ENCODE measurements at regions not wholly inside any gene's neighbourhood (a gene's known extent, or its start where the extent isn't known, plus 50 kb on each side); places are given as distances from the start of the nearest gene placed in this dataset.
"Not testable (repeated sequence)": the region's sequence is repeated elsewhere in the genome, so short reads cannot be mapped to it uniquely, and the experiment has no call there.

DNA sequence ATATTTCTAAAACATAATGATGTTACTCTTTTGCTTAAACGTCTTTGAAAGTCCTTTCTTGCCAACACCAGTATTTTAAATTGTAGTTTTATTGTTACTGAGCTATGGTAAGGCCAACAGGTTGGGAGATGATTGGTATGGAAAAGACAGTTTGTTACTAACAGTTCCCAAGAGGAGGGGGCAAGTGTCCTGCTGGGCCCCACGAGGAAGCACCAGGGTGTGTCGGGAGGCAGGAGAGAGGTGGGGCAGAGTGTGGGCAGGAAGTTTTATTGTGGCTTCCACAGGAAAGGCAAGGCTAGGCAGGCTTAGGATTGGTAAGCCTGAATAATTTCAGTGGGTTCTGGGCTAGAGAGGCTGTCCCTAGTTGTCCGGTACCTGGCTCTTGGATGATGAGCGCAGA, 134.3 kb downstream of the SOCS6 start:
- no peak for DNase-seq (ENCODE audit: low read depth in 2 of 2)

DNA sequence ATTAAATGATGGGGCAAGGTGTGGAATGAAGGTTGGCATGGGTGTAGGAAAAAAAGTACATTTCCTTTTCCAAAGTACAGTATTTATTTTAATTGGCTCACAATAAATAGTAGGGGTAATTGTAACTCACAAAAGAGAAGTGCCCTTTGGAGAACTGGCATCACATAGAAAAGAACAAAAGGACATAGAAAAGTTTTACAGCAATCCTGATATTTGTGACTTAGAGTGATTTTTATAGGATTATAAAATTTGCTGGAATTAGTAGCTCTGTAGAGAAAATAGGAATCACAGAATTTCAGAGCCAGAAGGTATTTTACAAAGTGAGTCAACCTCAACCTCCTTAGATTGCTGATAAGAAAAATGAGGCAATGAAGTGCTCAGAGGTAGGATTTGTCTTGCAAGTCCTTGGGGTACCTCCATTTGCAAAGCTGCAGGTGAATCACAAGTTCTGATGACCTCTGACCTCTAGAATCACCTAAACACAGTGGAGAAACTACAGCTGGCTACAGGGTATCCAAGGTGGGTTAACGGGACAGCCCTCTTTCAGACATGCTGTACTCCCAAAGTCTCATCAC, 133.6 kb downstream of the SOCS6 start:
- no peak for DNase-seq (ENCODE audit: low read depth in 2 of 2)

DNA sequence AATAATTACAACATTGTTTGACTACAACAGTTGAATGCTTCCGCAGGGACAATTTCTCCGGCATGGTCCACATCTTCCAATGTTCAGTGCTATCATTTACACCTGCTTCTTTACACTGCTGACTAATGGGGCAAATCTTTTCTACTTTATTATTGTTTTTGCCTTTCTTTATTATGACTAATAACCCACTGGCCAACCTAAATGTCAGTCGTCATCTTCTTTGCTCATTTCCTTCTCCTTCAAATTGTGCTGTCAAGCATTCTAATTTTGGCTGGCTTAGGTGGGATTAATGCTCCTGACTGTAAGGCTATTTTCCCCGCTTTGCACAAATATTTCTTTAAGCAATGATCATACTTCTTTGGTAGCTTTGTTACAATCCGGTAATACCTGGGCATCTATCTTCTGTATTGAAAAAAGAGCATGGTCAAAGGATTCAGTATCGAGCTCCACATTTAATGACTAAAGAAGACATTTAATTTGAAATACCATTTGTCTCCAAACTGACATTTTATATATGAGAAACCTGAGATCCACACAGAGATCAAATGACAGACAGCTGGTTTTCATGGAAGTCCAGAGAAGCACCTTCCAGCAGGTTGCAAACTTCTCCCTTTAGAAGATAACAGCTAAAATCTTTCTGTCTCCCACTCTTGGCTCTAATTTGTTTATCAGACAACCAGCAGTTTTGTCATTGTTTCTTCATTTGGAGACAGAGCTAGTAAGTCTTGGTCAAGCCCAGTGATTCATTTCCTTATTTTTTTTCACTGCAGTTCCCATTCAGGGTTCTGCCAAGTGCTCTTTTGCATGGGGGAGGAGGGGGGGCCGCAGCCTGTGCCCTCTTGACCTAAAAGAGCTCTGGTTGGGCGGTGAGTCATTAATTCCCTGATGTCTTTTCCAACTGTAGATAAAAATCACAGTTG, 132.9 kb downstream of the SOCS6 start:
- no peak for DNase-seq (ENCODE audit: low read depth in 2 of 2)

- no peak for DNase-seq (ENCODE audit: low read depth in 2 of 2)
These were observed 131.5 kb downstream of the SOCS6 start for GRCh38 chr18:70420146-70420898.

GRCh38 chr18:70419526-70419925, 130.7 kb downstream of the SOCS6 start:
- no peak for DNase-seq (ENCODE audit: low read depth in 2 of 2)

GRCh38 chr18:70418546-70419311, 129.9 kb downstream of the SOCS6 start:
- DNase-seq (ENCODE audit: low read depth in 2 of 2): no peak

- DNase-seq (ENCODE audit: low read depth in 2 of 2): no peak
These were observed 129.0 kb downstream of the SOCS6 start for GRCh38 chr18:70417847-70418246.

DNA sequence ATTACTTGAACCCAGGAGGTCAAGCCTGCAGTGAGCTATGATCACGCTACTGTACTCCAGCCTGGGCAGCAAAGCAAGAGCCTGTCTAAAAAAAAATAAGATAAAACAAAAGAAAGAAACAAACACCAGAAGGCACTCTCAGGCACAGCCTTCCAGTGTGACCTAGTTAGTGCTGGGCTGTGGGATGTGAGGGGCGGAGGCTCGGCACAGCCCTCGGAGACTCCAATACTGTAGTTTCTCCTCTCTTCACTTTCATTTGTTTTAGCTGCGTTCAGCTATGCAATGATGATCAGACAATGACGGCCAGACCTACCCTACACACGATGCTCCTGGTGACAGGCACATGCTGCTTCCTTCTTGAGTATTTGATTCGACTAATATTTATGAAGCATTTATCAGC, 127.7 kb downstream of the SOCS6 start:
- DNase-seq (ENCODE audit: low read depth in 2 of 2): no peak

- no peak for DNase-seq (ENCODE audit: low read depth in 2 of 2)
These were observed 127.1 kb downstream of the SOCS6 start for GRCh38 chr18:70415823-70416488.

GRCh38 chr18:70414315-70414900, 125.6 kb downstream of the SOCS6 start:
- DNase-seq (ENCODE audit: low read depth in 2 of 2): no peak

DNA sequence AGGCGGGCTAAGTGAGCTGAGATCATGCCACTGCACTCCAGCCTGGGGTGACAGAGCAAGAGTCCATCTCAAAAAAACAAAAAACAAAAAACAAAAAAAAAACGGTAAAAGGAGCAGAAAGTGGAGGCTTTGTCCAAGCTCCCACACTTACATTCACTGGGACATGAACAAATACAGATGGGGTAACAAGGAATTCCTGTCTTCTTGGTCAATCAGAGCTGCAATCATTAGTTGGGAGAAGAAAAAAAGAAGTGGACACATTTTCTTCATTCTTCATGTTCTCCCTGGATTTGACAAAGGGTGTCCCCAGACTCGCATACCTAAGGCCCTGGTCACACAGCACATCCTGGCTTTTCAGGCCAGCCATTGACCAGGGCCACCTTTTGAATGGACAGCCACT, 124.6 kb downstream of the SOCS6 start:
- no peak for DNase-seq (ENCODE audit: low read depth in 2 of 2)

DNA sequence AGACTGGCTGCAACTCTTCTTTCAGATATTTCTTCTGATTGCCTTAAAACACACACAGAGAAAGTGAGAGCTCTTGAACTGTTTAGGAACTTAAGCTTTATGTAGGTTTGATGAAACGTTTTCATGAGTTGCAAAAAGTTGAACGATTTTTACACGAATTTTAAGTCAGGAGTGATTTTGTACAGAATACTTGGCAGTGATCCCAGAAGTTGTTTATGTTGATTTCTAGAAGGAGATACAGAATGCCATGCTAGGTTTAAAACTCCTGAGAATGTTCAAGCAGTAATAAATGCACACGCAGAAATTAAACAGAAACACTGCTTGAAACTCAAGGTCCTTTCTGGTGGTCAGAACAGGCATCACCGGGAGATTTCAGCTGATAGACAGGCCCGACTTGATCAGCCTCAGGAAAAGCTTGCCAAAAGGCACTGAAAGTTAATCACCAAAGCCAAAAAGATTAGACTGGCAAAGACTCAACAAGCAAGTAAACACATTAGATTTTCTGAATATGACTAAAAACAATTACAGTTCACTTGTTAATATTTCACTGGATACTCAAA, 123.1 kb downstream of the SOCS6 start:
- no peak for DNase-seq (ENCODE audit: low read depth in 2 of 2)

GRCh38 chr18:70411307-70411706, 122.5 kb downstream of the SOCS6 start:
- no peak for DNase-seq (ENCODE audit: low read depth in 2 of 2)

DNA sequence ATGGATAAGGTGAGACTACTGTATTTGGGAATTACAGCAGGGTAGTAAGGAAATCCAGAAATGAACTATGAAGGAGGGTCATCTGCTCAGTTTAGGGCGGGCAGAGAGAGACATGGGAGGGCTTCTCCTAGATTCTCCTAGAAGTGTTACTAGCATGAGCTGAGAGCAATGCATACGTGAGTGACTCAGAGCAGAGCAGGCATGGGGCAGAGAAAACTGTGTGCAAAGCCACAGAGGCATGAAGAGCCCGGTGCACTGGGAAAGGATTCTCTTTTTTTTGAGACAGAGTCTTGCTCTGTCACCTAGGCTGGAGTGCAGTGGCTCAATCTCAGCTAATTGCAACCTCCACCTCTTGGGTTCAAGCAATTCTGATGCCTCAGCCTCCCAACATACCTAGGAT, 116.2 kb downstream of the SOCS6 start:
- DNase-seq (ENCODE audit: low read depth in 2 of 2): no peak

DNA sequence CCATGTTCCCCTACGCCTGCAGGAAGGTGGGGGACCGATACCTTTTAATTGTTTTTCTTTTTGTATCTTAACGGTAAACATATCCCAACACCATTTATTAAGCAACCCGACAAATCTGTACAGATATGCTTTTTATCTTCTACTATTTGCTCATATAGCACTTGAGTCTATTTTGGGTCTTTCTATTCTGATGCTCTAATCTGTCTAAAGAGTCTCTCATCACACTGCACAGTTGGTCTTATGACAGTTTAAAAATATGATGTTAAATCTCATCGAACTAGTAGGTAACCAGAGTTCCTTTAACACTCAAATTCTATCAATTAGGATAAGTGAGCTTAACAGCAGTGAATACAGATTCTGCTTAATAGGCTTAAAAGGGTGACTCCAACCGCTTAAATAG, 111.6 kb downstream of the SOCS6 start:
- DNase-seq (ENCODE audit: low read depth in 2 of 2): no peak

DNA sequence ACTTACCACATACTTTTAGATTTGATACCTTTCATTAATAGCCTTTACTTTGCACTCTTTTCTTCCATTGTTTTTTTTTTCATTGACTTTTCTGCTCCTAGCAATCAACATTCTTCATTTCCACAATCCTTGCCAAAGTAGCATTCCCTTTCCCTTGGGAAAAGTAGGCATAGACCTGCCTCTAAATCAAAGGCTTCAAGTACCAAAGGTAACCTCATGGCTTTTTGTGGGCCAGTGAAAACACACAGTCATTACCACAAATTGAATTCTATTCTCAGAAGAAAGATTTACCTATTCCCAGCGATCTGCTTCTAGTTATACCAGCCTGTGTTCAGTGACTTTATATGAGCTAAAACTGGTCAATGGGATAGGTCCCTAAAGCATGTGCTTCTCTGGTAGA, 109.2 kb downstream of the SOCS6 start:
- DNase-seq (ENCODE audit: low read depth in 2 of 2): no peak

DNA sequence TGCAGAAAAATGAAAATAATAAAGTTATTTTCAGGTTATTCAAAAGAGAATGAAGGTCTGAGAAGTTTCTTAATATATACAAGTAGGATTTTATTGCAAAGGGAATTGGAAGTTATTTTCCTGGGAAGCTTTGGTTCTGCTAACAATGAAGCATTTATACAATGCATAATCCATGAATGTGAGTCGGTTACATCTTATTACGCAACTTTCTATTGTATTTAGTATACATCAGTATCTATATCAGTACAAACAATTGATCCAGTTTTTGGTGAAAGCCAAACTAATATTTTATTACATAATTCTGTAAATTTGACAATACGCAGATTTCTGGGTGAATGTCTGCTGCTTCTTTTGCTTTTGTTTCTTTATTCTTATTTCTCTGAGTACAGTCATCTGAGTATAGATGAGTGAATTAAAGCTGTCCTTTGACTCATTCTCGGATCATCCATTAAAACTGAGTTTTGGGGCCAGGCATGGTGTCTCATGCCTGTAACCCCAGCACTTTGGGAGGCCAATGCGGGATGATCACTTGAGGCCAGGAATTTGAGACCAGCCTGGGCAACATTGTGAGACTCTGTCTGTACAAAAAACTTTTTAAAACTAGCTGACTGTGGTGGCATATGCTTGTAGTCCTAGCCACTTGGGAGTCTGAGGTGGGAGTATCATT, 108.5 kb downstream of the SOCS6 start:
- DNase-seq (ENCODE audit: low read depth in 2 of 2): no peak

DNA sequence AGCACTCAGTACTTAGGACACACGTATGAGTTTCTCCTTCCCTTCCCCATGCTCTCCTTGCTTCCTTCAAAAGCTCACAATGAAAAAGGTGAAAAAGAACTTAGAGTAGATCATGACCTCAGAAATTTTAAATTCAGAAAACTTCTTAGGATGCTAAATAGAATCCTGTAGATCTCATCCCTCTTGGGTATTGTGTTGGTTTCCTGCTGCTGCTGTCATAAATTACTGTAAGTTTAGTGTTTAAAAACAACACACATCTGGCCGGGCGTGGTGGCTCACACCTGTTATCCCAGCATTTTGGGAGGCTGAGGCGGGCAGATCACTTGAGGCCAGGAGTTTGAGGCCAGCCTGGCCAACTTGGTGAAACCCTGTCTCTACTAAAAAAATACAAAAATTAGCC, 106.9 kb downstream of the SOCS6 start:
- DNase-seq (ENCODE audit: low read depth in 2 of 2): not testable (repeated sequence)

- DNase-seq (ENCODE audit: low read depth in 2 of 2): no peak
These were observed 105.8 kb downstream of the SOCS6 start for GRCh38 chr18:70394672-70395071.

Measured in stimulated activated CD8-positive, alpha-beta memory T cell treated with anti-CD3 and anti-CD28 coated beads, Interleukin-15, amount 100 ng/mL, for 4 hours (primary cell).